ENCODE measurements at regions not wholly inside any gene's neighbourhood (a gene's known extent, or its start where the extent isn't known, plus 50 kb on each side); places are given as distances from the start of the nearest gene placed in this dataset.
"Not testable (repeated sequence)": the region's sequence is repeated elsewhere in the genome, so short reads cannot be mapped to it uniquely, and the experiment has no call there.

- no peak for DNase-seq
These were observed 216.1 kb downstream of the GLRX3 start for GRCh38 chr10:130352291-130352645.

GRCh38 chr10:130353928-130354572, 217.9 kb downstream of the GLRX3 start:
- DNase-seq = no peak

GRCh38 chr10:130354573-130354954, 218.4 kb downstream of the GLRX3 start:
- no peak for DNase-seq

- no peak for DNase-seq
These were observed 219.0 kb downstream of the GLRX3 start for GRCh38 chr10:130354976-130355795.

GRCh38 chr10:130356429-130356828, 220.2 kb downstream of the GLRX3 start:
- not testable (repeated sequence) for DNase-seq

- no peak for DNase-seq
These were observed 221.0 kb downstream of the GLRX3 start for GRCh38 chr10:130357226-130357625.

GRCh38 chr10:130357951-130358350, 221.8 kb downstream of the GLRX3 start:
- no peak for DNase-seq

GRCh38 chr10:130358981-130359650, 222.9 kb downstream of the GLRX3 start:
- DNase-seq = no peak

- no peak for DNase-seq
These were observed 223.5 kb downstream of the GLRX3 start for GRCh38 chr10:130359711-130360110.

- DNase-seq = no peak
These were observed 224.7 kb downstream of the GLRX3 start for GRCh38 chr10:130360826-130361311.

GRCh38 chr10:130361351-130362105, 225.3 kb downstream of the GLRX3 start:
- DNase-seq = no peak

GRCh38 chr10:130362308-130362761, 226.1 kb downstream of the GLRX3 start:
- DNase-seq = no peak

GRCh38 chr10:130363051-130363450, 226.9 kb downstream of the GLRX3 start:
- DNase-seq = no peak

- no peak for DNase-seq
These were observed 227.8 kb downstream of the GLRX3 start for GRCh38 chr10:130363899-130364445.

- no peak for DNase-seq
These were observed 228.6 kb downstream of the GLRX3 start for GRCh38 chr10:130364631-130365411.

- no peak for DNase-seq
These were observed 232.8 kb downstream of the GLRX3 start for GRCh38 chr10:130368761-130369560.

- no peak for DNase-seq
These were observed 233.6 kb downstream of the GLRX3 start for GRCh38 chr10:130369645-130370381.

GRCh38 chr10:130370721-130371120, 234.5 kb downstream of the GLRX3 start:
- DNase-seq = no peak

- no peak for DNase-seq
These were observed 235.0 kb downstream of the GLRX3 start for GRCh38 chr10:130371156-130371555.

- DNase-seq = no peak
These were observed 235.5 kb downstream of the GLRX3 start for GRCh38 chr10:130371666-130372065.
